ENCODE measurements at regions not wholly inside any gene's neighbourhood (a gene's known extent, or its start where the extent isn't known, plus 50 kb on each side); places are given as distances from the start of the nearest gene placed in this dataset.
"Not testable (repeated sequence)": the region's sequence is repeated elsewhere in the genome, so short reads cannot be mapped to it uniquely, and the experiment has no call there.

GRCh38 chr14:84882830-84883229, 647.1 kb upstream of the FLRT2 start:
- H3K9me3 Mint-ChIP-seq = peaks cover 13% of the 10 kb centered on the region

GRCh38 chr14:84885061-84885460, 644.9 kb upstream of the FLRT2 start:
- no peaks in the 10 kb centered on the region for H3K4me1 Mint-ChIP-seq (ENCODE audit: low read depth)
- H3K27ac Mint-ChIP-seq = no peak overlapping the region
- H3K36me3 Mint-ChIP-seq (ENCODE audit: low read depth) = no peaks in the 10 kb centered on the region
- H3K9me3 Mint-ChIP-seq = peaks cover 5% of the 10 kb centered on the region
- no peaks in the 10 kb centered on the region for H3K27me3 Mint-ChIP-seq
- H3K4me3 Mint-ChIP-seq = no peak overlapping the region

More at GRCh38 chr14:84882830-84883229, 647.1 kb upstream of the FLRT2 start:
- H3K4me1 Mint-ChIP-seq (ENCODE audit: low read depth) = no peaks in the 10 kb centered on the region
- H3K36me3 Mint-ChIP-seq (ENCODE audit: low read depth) = no peaks in the 10 kb centered on the region
- H3K27ac Mint-ChIP-seq = no peak overlapping the region
- H3K4me3 Mint-ChIP-seq = no peak overlapping the region
- no peaks in the 10 kb centered on the region for H3K27me3 Mint-ChIP-seq

GRCh38 chr14:84891404-84891803, 638.5 kb upstream of the FLRT2 start:
- Mint-ChIP-seq H3K9me3 (peaks cover 6% of the 10 kb centered on the region), H3K36me3 (ENCODE audit: low read depth) (no peaks in the 10 kb centered on the region), H3K4me1 (ENCODE audit: low read depth) (no peaks in the 10 kb centered on the region), H3K27me3 (no peaks in the 10 kb centered on the region), H3K27ac (no peak overlapping the region), H3K4me3 (no peak overlapping the region)

- no peaks in the 10 kb centered on the region for H3K4me1 Mint-ChIP-seq (ENCODE audit: low read depth)
- H3K27ac Mint-ChIP-seq = no peak overlapping the region
- no peaks in the 10 kb centered on the region for H3K36me3 Mint-ChIP-seq (ENCODE audit: low read depth)
- H3K9me3 Mint-ChIP-seq = peaks cover 15% of the 10 kb centered on the region
- H3K27me3 Mint-ChIP-seq = no peaks in the 10 kb centered on the region
- no peak overlapping the region for H3K4me3 Mint-ChIP-seq
These were observed 635.7 kb upstream of the FLRT2 start for GRCh38 chr14:84894254-84894653.

GRCh38 chr14:84922370-84922769, 607.6 kb upstream of the FLRT2 start:
- H3K4me1 Mint-ChIP-seq (ENCODE audit: low read depth) = no peaks in the 10 kb centered on the region
- H3K36me3 Mint-ChIP-seq (ENCODE audit: low read depth) = no peaks in the 10 kb centered on the region
- no peak overlapping the region for H3K4me3 Mint-ChIP-seq
- peaks cover 8% of the 10 kb centered on the region for H3K9me3 Mint-ChIP-seq
- H3K27ac Mint-ChIP-seq = no peak overlapping the region
- H3K27me3 Mint-ChIP-seq = no peaks in the 10 kb centered on the region

- no peak overlapping the region for H3K4me3 Mint-ChIP-seq
- no peaks in the 10 kb centered on the region for H3K4me1 Mint-ChIP-seq (ENCODE audit: low read depth)
- no peaks in the 10 kb centered on the region for H3K27me3 Mint-ChIP-seq
- peaks cover 8% of the 10 kb centered on the region for H3K9me3 Mint-ChIP-seq
- no peak overlapping the region for H3K27ac Mint-ChIP-seq
- no peaks in the 10 kb centered on the region for H3K36me3 Mint-ChIP-seq (ENCODE audit: low read depth)
These were observed 603.3 kb upstream of the FLRT2 start for GRCh38 chr14:84926656-84927055.

- H3K27me3 Mint-ChIP-seq = no peaks in the 10 kb centered on the region
- no peak overlapping the region for H3K27ac Mint-ChIP-seq
- H3K4me3 Mint-ChIP-seq = no peak overlapping the region
- H3K36me3 Mint-ChIP-seq (ENCODE audit: low read depth) = no peaks in the 10 kb centered on the region
- H3K9me3 Mint-ChIP-seq = peaks cover 12% of the 10 kb centered on the region
- no peaks in the 10 kb centered on the region for H3K4me1 Mint-ChIP-seq (ENCODE audit: low read depth)
These were observed 602.7 kb upstream of the FLRT2 start for GRCh38 chr14:84927096-84927827.

- Mint-ChIP-seq H3K4me1 (ENCODE audit: low read depth) (no peaks in the 10 kb centered on the region), H3K27me3 (no peaks in the 10 kb centered on the region), H3K4me3 (no peak overlapping the region), H3K36me3 (ENCODE audit: low read depth) (no peaks in the 10 kb centered on the region), H3K27ac (no peak overlapping the region), H3K9me3 (peaks cover 22% of the 10 kb centered on the region)
These were observed 600.9 kb upstream of the FLRT2 start for GRCh38 chr14:84929086-84929485.

- H3K9me3 Mint-ChIP-seq = peaks cover 22% of the 10 kb centered on the region
These were observed 600.1 kb upstream of the FLRT2 start for GRCh38 chr14:84929834-84930233.

GRCh38 chr14:84937016-84937415, 592.9 kb upstream of the FLRT2 start:
- Mint-ChIP-seq H3K27ac (no peak overlapping the region), H3K27me3 (no peaks in the 10 kb centered on the region), H3K4me1 (ENCODE audit: low read depth) (no peaks in the 10 kb centered on the region), H3K9me3 (peaks cover 20% of the 10 kb centered on the region), H3K4me3 (no peak overlapping the region), H3K36me3 (ENCODE audit: low read depth) (no peaks in the 10 kb centered on the region)

More at GRCh38 chr14:84929834-84930233, 600.1 kb upstream of the FLRT2 start:
- Mint-ChIP-seq H3K4me3 (no peak overlapping the region), H3K27ac (no peak overlapping the region), H3K27me3 (no peaks in the 10 kb centered on the region), H3K36me3 (ENCODE audit: low read depth) (no peaks in the 10 kb centered on the region), H3K4me1 (ENCODE audit: low read depth) (no peaks in the 10 kb centered on the region)

- no peak overlapping the region for H3K4me3 Mint-ChIP-seq
- no peaks in the 10 kb centered on the region for H3K27me3 Mint-ChIP-seq
- H3K36me3 Mint-ChIP-seq (ENCODE audit: low read depth) = no peaks in the 10 kb centered on the region
- H3K27ac Mint-ChIP-seq = no peak overlapping the region
- peaks cover 16% of the 10 kb centered on the region for H3K9me3 Mint-ChIP-seq
- H3K4me1 Mint-ChIP-seq (ENCODE audit: low read depth) = no peaks in the 10 kb centered on the region
These were observed 592.5 kb upstream of the FLRT2 start for GRCh38 chr14:84937449-84937848.

GRCh38 chr14:84944901-84945300, 585.0 kb upstream of the FLRT2 start:
- H3K4me3 Mint-ChIP-seq; H3K4me1 Mint-ChIP-seq (ENCODE audit: low read depth); H3K36me3 Mint-ChIP-seq (ENCODE audit: low read depth); H3K27ac Mint-ChIP-seq; H3K9me3 Mint-ChIP-seq; H3K27me3 Mint-ChIP-seq: not testable (repeated sequence)

GRCh38 chr14:84959851-84960520, 570.0 kb upstream of the FLRT2 start:
- H3K27me3 Mint-ChIP-seq = no peaks in the 10 kb centered on the region
- no peaks in the 10 kb centered on the region for H3K4me1 Mint-ChIP-seq (ENCODE audit: low read depth)
- H3K36me3 Mint-ChIP-seq (ENCODE audit: low read depth) = no peaks in the 10 kb centered on the region
- H3K9me3 Mint-ChIP-seq = peaks cover 13% of the 10 kb centered on the region
- H3K27ac Mint-ChIP-seq = no peak overlapping the region
- no peak overlapping the region for H3K4me3 Mint-ChIP-seq

- no peaks in the 10 kb centered on the region for H3K4me1 Mint-ChIP-seq (ENCODE audit: low read depth)
- no peaks in the 10 kb centered on the region for H3K36me3 Mint-ChIP-seq (ENCODE audit: low read depth)
- H3K27me3 Mint-ChIP-seq = no peaks in the 10 kb centered on the region
- H3K27ac Mint-ChIP-seq = no peak overlapping the region
- H3K4me3 Mint-ChIP-seq = no peak overlapping the region
- peaks cover 10% of the 10 kb centered on the region for H3K9me3 Mint-ChIP-seq
These were observed 568.3 kb upstream of the FLRT2 start for GRCh38 chr14:84961637-84962036.

- Mint-ChIP-seq H3K4me3 (no peak overlapping the region), H3K9me3 (peaks cover 4% of the 10 kb centered on the region), H3K27ac (no peak overlapping the region), H3K27me3 (no peaks in the 10 kb centered on the region), H3K36me3 (ENCODE audit: low read depth) (no peaks in the 10 kb centered on the region), H3K4me1 (ENCODE audit: low read depth) (no peaks in the 10 kb centered on the region)
These were observed 566.4 kb upstream of the FLRT2 start for GRCh38 chr14:84963518-84963917.

GRCh38 chr14:84965279-84965678, 564.7 kb upstream of the FLRT2 start:
- no peak overlapping the region for H3K27ac Mint-ChIP-seq
- H3K36me3 Mint-ChIP-seq (ENCODE audit: low read depth) = no peaks in the 10 kb centered on the region
- H3K4me3 Mint-ChIP-seq = no peak overlapping the region
- peaks cover 4% of the 10 kb centered on the region for H3K9me3 Mint-ChIP-seq
- no peaks in the 10 kb centered on the region for H3K4me1 Mint-ChIP-seq (ENCODE audit: low read depth)
- no peaks in the 10 kb centered on the region for H3K27me3 Mint-ChIP-seq

Data from stimulated activated naive CD8-positive, alpha-beta T cell treated with anti-CD3 and anti-CD28 coated beads, Interleukin-15, Interleukin-2, amounts not matched to agents 100 ng/mL and 50 ng/mL, for 24 hours (primary cell).